ENCODE measurements at regions not wholly inside any gene's neighbourhood (a gene's known extent, or its start where the extent isn't known, plus 50 kb on each side); places are given as distances from the start of the nearest gene placed in this dataset.

DNA sequence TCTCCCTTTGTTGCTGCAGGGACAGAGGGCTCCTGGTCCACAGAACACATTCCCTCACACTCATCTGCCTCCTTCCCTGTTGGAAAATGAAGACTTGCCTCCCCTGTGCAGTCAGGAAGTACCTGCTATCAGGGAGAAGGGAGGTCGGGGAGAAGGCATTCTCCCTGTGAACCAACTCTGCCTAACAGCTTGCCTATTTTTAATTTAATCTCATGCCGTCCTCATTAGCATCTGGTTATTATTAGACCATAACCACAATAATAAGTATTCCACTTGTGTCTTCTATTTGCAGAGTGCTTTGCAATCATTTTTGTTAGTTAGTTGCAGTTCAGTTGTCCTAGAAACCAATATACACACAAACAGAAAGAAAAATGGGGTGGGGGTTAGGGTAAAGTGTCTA lies 232.6 kb upstream of the SKOR2 start:
- TF ChIP-seq TAF1 (IDR thresholded peaks at IDR 0.05; ENCODE audit: low read depth) (no peak), RAD21 (IDR thresholded peaks at IDR 0.05; ENCODE audit: low read depth) (no peak), NFIC (IDR thresholded peaks at IDR 0.05) (no peak)
